NCI-H1417 (cell line): ENCODE measurements at regions not wholly inside any gene's neighbourhood (a gene's known extent, or its start where the extent isn't known, plus 50 kb on each side); places are given as distances from the start of the nearest gene placed in this dataset.
"Not testable (repeated sequence)": the region's sequence is repeated elsewhere in the genome, so short reads cannot be mapped to it uniquely, and the experiment has no call there.

Experiments used
- DNase-seq, 3 experiments: peaks; one replicate each; lab custom pipeline; 2025; lab: John Stamatoyannopoulos, UW

DNA sequence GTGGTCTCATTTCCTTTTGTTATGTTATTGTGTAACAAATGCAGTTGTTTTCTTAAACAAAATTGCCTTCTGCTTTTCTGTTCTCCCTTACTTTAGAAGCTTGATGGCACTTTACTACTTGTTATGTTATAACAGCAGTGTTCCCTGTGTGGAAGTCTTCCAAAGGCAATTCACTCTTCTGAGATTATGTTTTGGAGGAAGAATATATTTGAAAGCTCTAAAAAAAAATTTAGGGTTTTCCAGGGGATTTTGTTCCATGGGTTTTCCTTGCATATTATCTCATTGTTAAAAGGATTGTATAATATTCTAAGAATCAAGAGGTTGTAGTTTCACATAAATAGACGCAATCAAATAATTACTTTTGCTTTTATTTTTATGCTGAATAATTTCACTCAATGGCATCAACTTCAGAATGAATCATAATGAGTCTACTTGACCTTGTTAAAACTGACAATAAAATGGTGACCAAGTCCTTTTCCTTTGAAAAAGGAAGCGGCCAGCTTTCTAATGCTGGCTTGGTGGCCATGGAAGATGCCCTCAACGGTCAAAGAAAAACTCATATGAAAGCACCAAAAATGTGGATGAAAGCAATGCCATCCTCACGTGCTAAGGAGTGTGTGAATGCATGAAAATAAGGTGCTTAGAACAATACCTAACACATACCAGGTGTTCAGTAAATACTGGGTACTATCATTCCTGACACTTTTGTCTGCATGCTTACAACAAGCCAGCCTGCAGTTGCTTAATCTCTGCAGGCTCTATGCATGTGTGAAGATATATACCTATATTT, 92.4 kb upstream of the KLF6 start:
- no peak for DNase-seq

DNA sequence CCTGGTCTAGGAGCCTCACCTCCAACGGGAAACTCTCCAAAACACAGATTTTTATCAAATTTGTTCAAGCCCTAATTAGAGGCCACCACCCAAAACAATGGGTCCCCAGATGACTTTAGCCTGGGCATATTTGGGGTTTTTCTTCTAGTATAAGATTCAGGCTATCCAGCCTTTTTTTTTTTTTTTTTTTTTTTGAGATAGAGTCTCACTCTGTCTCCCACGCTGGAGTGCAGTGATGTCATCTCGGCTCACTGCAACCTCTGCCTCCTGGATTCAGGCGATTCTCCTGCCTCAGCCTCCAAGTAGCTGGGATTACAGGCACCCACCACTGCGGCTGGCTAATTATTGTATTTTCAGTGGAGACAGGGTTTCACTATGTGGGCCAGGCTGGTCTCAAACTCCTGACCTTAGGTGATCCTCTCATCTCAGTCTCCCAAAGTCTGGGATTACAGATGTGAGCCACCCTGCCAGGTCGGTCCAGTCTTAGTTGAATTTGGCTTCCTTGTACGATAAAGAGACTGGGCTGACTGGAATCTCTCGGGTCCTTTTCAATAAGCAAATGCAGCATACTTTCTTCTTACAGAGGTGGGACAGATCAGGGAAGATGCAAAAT, 91.4 kb upstream of the KLF6 start:
- DNase-seq = no peak

DNA sequence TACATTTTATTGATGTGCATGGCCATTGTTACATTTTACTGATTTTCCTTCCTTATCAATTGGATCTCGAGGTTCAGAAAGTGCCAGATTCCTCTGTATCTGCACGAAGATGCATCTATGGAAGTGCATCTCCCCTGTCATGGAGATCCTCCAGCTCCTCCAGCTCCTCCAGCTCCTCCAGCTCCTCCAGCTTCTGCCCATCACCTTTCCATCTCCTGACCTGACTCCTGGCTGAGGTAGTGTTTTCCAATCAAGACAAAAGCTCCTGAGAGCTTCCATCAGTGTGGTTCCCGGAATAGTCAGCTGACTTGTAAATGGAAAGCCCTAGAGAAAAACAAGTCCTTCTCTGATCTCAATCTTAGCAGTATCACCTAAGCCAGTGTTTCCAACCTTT, 90.8 kb upstream of the KLF6 start:
- no peak for DNase-seq

DNA sequence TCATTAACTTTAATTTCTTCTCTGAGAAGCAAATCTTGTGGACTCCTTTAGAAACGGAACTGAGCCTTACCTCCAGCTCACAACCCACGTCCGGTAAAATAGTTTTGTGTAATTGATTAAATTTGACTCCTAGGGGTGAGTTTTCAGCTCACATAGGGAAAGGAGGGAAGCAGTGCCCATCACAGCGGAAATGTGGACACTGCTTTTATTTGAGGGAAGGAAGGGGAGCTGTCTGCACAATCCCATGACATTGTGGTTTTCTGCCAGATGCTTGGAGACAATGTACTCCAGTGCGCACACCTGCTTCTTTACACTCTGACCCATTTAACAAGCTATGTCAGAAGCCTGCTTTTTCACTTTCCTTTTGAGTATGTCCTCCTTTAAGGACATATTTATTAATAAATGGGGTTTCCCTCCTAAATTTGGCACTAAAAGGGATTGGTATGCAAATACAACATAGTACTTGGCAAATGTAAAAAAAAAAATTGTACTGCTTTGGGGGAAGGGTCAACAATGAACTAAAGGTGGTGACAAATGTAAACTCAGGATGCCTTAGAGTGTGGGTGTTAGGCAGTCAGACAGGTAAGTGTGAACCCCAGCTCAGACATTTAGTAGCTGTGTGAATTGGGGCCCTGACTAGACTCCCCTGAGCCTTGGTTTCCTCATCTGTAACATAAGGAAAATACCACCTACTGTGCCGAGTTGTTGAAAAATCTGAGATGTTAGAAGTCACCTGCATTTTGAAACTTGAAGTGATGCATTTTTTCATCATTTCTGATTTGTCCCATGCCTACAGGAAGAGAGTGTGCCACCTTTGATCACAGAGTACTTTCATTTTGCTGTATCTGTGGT, 90.2 kb upstream of the KLF6 start:
- peak in 2 of 3 experiments; percentile 19 to 58 for DNase-seq

DNA sequence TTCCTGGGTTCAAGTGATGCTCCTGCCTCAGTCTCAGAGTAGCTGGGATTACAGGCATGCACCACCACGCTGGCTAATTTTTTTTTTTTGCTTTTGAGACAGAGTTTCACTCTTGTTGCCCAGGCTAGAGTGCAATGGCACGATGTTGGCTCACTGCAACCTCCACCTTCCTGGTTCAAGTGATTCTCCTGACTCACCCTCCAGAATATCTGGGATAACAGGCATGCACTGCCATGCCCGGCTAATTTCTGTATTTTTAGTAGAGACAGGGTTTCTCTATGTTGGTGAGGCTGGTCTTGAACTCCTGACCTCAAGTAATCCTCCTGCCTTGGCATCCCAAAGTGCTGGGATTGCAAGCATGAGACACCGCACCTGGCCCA, 89.6 kb upstream of the KLF6 start:
- DNase-seq = not testable (repeated sequence)

DNA sequence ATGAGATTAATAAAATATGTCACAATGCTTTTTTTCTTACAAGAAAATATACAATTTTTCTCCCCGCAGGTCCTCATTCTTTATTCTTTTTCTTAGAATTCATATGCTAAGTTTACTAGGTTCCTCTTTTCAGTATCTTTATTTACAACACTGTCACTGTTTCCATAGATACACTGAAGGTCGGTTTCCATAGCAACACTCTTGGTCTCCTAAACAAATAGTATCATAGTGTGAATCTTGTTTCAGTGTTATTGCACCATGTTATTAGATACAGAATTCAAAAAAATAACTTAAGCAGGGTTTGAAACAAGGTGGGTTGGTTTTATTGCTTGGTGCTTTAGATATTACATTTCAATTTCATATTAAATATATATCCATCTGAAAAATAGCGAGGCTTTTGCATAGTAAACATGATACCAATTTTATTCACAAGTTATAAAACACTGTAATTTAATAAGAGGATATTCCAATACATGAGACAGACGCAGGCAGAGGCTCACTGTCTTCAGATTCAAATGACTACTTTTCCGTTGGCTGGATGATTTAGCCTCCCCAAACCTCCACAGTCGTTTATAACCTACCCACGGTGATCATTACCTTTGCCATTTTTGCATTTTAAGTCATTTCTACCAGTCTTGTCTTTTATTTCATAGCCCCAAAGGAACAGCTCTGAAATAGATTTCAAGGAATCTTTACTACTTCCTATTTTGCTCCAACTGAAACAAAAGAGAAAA, 88.9 kb upstream of the KLF6 start:
- peak; percentile 4 to 69 (median 19) for DNase-seq

DNA sequence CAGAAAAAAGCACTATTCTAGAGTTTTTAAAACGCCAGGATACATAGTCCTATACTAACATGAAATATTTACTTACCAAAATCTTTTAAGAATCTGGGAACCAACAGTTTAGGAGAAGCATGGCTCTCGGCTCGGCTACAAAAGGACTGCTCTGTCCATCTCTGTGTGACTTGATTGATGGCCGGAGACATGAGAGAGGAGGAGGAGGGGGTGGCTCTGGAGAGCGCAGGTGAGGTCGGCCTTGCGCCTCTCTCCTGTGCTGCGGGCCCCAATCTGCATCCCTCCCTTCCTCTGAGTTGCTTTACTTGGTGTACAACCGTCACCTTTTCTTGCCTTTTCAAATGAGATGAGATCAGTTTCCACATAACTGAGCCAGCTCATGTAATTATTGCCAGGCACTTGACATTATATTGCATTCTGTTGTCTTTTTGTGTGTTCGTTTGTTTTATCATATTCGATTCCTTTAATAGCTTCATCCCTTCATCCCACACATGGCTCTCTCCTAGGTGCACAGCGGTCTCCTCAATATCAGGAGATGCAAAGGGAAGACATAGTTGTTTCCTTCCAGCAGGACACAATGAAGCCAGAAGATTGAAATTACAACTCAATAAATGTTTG, 87.8 kb upstream of the KLF6 start:
- peak in 2 of 3 experiments; percentile 4 to 52 for DNase-seq

DNA sequence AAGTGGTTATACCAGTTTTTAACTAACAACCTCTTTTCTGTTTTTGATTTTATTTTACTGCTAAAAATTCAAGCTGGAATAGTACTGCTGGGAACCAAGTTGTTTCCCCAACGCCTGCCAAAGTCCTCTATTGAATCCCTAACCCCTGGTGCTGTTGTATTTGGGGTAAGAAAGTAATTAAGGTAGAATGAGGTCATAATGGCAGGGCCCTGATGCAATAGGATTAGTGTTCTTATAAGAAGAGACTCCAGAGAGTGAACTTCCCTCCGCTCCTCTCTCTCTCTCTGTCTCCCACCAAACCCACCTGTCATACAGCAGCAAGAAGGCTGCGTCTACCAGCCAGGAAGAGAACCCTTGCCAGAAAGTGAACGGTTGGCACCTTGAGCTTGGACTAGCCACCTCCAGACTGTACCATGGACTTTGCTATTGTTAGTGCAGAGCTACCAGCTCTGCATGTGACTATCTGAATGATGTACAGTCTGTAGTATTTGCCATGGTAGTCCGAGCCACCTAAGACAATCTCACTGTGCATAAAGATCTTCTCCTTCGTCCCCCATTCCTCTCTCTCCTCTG, 86.5 kb upstream of the KLF6 start:
- DNase-seq = no peak

DNA sequence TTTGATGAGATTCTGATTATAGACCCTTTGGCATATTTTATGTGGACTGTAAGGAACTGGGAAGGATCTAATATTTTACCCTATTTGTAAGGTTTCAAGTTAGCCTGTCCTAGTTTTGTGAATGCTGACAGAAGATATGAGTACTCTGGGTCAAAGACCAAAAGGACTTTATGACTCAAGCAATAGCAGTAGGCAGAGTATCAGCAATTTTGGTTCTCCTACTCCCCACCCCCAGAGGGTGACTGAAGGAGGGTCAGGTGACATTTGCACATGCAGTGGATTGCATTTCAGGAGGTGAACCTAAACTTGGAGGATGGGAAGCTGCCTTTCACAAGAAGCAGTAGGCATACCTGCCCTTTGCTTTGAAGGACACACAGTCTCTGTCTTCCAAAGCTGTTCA, 84.0 kb upstream of the KLF6 start:
- DNase-seq = no peak

DNA sequence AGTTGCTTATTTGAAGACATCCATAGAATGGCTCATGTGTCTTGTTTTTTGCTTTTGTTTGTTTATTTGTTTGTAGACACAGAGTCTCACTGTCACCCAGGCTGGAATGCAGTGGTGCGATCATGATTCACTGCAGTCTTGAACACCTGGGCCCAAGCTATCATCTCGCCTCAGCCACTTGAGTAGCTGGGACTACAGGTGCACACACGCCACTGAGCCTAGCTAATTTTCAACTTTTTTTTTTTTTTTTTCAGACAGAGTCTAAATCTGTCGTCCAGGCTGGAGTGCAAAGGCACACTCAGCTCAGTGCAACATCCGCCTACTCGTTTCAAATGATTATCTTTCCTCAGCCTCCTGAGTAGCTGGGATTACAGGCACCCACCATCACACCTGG, 83.3 kb upstream of the KLF6 start:
- DNase-seq = no peak

DNA sequence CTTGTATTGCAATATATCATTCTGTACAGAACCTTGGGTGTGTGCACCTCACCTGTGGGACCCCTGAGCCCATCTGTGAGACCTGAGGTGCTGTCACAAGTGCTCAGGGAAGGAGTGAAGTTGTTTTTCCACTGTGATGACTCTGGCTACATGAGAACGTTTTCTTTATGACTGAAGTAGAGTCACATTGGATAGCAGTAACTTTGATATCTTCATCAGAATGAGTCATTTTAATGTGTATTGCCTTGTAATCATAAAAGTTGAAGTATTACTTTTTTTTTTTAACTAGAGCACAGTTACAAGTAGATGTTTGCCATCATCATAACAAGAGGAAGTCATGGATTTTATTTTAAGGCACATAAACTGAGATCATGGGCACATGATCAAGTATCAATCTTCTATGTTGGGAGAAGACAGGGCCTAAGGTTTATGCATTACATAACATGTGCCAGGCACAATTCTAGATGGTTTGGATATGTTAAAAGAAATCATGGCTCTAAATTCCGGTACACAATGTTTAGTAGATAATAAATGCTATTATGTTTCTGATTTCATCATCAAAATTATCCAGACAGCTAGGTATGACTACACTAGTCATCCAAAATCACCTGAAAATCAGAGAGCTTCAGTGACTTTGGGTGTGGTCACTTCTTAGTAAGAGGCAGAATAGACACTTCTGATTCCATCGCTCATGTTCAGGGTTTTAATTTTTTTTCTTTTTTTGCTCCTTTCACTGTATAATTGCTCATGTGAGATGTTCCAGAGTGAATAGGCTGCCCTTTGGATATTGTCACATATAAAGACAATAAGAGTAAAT, 82.7 kb upstream of the KLF6 start:
- DNase-seq = no peak

DNA sequence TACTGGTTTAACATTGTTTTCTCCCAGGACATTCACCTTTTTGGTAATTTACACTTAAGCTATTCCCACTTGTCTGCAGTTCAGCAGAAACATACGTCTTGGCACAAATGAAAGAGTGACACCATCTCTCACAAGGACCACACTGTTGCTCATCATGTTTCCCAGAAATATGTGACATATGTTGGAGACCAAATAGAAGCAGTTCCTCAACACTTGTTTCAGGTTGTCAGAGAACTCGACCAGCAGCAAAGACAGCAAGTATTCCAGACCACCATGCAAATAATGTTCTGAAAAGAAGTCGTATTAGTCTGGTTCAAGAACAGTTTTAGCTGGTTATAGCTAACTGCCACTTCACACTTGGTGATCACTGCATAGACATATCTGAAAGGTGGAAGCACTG, 81.3 kb upstream of the KLF6 start:
- DNase-seq = no peak

DNA sequence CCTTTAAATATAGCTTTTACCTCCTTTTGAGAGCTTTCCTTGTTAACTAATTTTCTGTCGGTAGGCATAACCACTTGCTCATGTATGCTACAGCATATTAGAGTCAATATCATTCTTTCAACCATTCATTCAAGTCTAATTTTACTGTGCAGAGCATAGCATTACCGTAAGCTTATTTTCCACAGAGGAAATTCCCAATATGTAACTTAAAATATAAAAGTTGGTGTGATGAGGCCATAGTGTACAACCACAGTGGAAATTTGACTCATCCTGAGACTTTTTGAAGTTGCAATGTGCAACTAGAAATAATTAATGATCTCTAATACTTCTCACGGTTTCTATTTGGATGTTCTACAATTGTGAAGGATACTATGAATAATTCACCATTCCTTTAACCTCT, 80.6 kb upstream of the KLF6 start:
- DNase-seq = no peak

DNA sequence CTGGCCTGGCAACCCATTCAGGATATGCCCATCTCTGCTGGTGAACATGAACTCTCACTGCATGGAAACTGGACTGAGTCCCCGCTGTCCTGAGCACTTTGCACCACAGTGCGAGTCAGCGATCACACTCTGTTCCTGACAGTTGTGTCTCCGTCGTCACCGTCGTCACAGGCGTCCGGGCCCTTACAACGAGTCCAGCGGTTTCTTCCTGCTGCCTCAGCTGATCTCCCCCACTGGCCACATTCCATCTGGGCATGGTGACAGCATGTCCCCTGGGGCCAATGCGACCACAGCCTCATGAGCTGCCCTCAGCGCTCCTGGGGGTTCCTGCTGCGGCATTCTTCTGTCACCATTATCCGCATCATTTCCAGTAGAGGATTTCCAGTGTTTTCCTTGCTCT, 76.8 kb upstream of the KLF6 start:
- no peak for DNase-seq

DNA sequence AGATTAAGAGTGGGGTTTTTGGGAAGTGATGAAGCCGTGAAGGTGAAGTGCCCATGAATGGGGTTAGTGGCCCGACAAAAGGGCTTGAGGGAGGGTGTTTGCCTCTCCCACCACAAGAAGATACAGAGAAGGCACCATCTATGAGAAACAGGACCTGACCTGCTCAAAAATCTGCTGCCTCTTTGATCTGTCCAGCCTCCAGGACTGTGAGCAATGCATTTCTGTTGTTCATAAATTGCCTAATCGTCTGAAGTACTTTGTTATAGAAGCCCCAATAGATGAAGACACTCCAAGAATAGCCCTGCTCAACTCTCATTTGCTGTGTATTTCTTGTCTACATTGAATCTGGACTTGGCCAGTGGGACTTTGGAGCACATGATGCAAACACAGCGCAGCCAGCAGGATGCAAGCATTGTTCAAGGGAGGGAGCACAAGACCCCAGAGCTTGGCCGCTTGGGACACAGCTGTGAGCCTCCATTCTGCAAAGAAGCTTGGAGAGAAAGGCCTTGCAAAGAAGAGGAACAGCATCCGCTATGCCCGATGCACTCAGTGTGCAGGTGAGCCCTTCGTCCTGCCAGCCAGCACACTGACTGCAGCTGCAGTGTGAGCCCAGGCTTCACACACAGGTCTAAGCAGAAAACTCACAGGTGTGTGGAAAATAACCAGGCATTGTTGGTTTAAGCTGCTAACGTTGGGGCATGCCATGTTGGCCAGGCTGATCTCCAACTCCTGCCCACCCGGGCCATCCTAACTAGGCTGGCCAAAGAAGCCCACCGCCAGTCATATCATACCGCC, 73.2 kb upstream of the KLF6 start:
- DNase-seq = no peak

DNA sequence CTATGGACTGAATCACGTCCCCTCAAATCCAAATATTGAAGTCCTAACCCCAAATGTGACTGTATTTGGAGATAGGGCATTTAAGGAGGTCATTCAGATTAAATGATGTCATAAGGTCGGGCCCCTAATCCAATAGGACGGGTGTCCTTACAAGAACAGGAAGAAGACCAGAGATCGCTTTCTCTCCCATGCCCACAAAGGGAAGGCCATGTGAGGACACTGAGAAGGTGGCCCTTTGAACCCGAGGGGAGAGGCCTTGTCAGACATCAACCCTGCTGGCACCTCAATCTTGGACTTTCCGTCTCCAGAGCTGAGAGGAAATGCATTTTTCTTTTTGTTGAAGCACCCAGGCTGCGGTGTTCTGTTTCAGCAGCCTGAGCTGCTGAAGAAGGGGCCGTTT, 72.3 kb upstream of the KLF6 start:
- peak in 1 of 3 experiments; percentile 20 for DNase-seq

DNA sequence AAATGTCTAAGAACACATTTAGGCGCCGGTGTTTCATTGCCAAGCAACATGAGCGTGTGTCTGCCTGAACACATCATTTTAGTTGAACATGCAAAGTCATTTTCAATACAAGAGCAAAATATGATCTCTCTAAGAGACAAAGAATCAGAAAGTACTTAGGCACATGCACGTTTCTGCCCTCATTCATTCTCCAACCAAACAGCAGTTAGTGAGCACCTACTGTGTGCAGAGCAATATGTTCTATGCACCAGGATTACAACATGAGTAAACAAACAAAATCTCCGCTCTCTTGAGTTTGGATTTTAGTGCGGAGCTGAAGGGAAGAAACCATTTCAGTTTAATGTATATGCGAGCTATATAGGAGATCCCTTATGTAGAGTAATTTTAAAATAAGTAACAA, 71.6 kb upstream of the KLF6 start:
- no peak for DNase-seq

DNA sequence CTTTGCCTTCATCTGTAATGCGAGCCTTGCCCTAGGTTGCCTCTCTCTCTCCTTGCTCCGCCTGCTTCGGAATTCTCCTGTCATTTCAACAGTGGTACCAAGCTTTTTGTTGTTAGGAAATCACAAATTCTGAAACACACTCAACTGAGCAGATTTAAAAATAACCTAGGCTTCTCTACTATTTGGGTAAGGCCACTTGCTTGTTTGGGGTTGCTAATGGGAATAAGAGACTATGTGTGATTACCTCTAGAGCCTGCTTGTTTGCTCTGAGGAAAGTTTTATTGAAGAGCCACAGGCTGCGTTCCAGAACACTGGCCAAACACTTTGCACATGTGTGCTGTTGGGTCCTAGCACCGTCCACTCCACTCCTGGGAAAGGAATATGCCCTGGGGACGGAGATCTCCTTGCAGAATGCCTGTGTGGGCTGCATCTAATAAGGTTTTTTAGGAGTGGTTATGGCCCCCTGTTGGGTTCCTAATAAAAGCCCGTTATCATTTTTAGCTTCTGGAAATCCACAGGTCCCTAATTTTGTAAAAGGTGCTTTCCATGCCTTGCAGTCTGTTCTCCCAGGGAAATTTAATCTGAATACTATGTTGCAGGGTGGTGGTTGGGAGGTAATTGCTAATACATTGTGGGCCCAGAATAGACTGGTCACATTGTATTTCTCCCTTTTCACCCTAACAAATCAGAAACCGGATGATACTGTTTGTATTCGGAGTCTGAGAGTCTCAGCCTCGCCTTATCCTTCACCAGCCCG, 68.7 kb upstream of the KLF6 start:
- no peak for DNase-seq

DNA sequence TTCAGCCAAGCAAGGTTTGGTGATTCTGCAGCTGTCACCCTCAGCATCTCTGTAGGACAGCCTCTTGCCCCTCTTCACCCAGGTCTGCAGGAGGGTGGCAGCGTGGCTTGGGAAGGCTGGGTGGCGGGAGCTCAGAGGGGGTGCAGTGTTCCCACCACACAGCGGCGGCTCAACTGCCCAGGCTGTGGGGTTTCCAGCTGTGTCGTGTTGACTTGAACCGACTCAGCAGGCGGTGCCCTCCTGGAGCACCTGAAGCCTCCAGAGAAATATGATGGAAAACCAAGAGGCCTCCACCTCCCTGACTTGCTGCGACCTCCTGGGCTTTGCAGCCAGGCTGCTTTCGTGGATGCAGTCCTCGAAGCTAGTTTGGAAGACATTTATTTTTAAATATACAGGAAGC, 68.0 kb upstream of the KLF6 start:
- DNase-seq = no peak
